Nephron (organoid): ENCODE measurements at regions not wholly inside any gene's neighbourhood (a gene's known extent, or its start where the extent isn't known, plus 50 kb on each side); places are given as distances from the start of the nearest gene placed in this dataset.

Experiments
- H3K27ac Mint-ChIP-seq, 3 experiments: 2 replicates each; pipeline ENCODE4 v1.8.0; 2020; ENCODE audit warnings: mixed read lengths in 3 of 3, mild to moderate bottlenecking in 2 of 3, moderate library complexity in 1 of 3
- H3K27me3 Mint-ChIP-seq: 2 replicates; pipeline ENCODE4 v1.8.0; 2021; ENCODE audit warnings: low read depth, mild to moderate bottlenecking, moderate library complexity, mixed read lengths
- H3K36me3 Mint-ChIP-seq: 2 replicates; pipeline ENCODE4 v1.8.0; 2020; ENCODE audit warnings: low read depth, mixed read lengths
- H3K4me1 Mint-ChIP-seq: 2 replicates; pipeline ENCODE4 v1.8.0; 2020; ENCODE audit warnings: mixed read lengths
- H3K4me3 Mint-ChIP-seq, 3 experiments: 2 replicates each; pipeline ENCODE4 v1.8.0; 2020; ENCODE audit warnings: mild to moderate bottlenecking in 3 of 3, mixed read lengths in 3 of 3, moderate library complexity in 2 of 3
- H3K9me3 Mint-ChIP-seq: 2 replicates; pipeline ENCODE4 v1.8.0; 2020; ENCODE audit warnings: mixed read lengths
- TF ChIP-seq, protein P1 (sequence below), 3 experiments: fragments of 200-600 bp; sonication (generic); IDR thresholded peaks; one replicate each; pipeline ENCODE4 v1.5.0; 2021; ENCODE audit warnings: antibody characterized with exemption in 3 of 3; ENCODE audit not compliant: unreplicated experiment in 3 of 3

DNA sequence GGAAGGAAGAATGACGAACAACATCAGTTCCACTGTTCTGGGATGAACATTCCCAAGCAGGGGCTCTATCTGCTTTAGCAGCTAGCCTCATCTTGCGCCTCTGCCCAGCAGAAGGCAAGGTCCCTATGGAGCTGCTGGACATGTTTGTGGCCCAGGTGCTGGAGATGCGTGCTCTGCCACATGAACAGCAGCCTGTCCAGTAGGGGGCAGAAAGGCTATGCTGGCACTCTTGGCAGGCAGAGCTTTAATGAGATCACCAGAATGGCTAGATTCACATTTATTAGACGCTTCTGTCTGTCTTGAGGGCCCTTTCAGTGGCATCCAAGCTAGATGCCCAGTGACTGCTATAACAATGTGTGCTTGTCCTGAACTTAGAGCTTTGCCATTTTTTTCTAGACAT lies 1826.0 kb downstream of the STIM2 start:
- H3K36me3 Mint-ChIP-seq, result no peaks in the 10 kb centered on the region
- no peak overlapping the region for H3K4me3 Mint-ChIP-seq
- no peaks in the 10 kb centered on the region for H3K4me1 Mint-ChIP-seq
- H3K9me3 Mint-ChIP-seq, result no peaks in the 10 kb centered on the region
- TF ChIP-seq, protein P1, sequence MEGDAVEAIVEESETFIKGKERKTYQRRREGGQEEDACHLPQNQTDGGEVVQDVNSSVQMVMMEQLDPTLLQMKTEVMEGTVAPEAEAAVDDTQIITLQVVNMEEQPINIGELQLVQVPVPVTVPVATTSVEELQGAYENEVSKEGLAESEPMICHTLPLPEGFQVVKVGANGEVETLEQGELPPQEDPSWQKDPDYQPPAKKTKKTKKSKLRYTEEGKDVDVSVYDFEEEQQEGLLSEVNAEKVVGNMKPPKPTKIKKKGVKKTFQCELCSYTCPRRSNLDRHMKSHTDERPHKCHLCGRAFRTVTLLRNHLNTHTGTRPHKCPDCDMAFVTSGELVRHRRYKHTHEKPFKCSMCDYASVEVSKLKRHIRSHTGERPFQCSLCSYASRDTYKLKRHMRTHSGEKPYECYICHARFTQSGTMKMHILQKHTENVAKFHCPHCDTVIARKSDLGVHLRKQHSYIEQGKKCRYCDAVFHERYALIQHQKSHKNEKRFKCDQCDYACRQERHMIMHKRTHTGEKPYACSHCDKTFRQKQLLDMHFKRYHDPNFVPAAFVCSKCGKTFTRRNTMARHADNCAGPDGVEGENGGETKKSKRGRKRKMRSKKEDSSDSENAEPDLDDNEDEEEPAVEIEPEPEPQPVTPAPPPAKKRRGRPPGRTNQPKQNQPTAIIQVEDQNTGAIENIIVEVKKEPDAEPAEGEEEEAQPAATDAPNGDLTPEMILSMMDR (IDR thresholded peaks at IDR 0.05; ENCODE audit: unreplicated experiment in 3 of 3), result peak in 1 of 3 experiments; percentile 42
- H3K27me3 Mint-ChIP-seq, result no peaks in the 10 kb centered on the region
- H3K27ac Mint-ChIP-seq, result no peak overlapping the region

DNA sequence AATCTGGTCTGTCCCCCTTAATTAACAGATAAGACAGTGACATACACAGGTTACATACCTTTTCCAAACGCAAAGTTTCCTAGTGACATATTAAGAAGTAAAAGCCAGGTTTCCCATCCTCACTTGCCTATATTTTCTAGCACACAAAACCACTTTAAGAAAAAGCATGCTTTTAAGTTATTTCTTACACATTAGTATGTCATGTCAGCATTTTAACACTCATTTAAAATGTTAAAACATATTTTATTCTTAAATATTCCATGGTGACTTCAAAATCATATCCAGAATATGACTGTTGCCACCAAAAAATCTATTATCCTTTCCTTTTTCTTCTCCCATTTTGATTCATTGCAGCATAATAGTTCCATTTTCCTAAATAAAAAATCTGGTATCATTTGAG lies 1830.2 kb downstream of the STIM2 start:
- H3K4me1 Mint-ChIP-seq, result no peaks in the 10 kb centered on the region
- TF ChIP-seq, protein P1 (IDR thresholded peaks at IDR 0.05; ENCODE audit: unreplicated experiment in 3 of 3), result no peak
- no peak overlapping the region for H3K4me3 Mint-ChIP-seq

DNA sequence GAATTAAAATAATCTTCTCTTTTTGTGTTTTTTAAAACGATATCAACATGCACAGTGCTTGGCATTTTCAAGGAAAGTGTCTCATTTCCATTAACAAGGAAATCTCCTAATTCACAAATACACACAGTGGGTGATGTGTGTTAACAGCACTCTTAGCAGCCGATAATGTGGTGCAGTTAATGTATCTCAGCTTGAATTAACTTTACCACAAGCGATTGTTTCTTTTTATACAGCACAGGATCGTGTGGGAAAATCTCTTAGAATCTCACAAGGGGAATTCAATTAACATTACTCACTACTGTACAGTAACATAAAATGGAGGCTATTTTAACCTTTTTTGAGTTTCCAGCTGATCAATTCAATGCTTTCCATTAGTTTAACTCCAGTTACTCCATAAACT lies 1841.9 kb downstream of the STIM2 start:
- Mint-ChIP-seq H3K4me1 (no peaks in the 10 kb centered on the region), H3K36me3 (no peaks in the 10 kb centered on the region), H3K27me3 (no peaks in the 10 kb centered on the region), H3K4me3 (no peak overlapping the region), H3K9me3 (peaks cover 8% of the 10 kb centered on the region), H3K27ac (no peak overlapping the region)
- TF ChIP-seq, protein P1 (IDR thresholded peaks at IDR 0.05; ENCODE audit: unreplicated experiment in 3 of 3), result no peak

More for the DNA sequence above, 1830.2 kb downstream of the STIM2 start:
- H3K27me3 Mint-ChIP-seq, result no peaks in the 10 kb centered on the region
- no peaks in the 10 kb centered on the region for H3K9me3 Mint-ChIP-seq
- no peak overlapping the region for H3K27ac Mint-ChIP-seq
- no peaks in the 10 kb centered on the region for H3K36me3 Mint-ChIP-seq

DNA sequence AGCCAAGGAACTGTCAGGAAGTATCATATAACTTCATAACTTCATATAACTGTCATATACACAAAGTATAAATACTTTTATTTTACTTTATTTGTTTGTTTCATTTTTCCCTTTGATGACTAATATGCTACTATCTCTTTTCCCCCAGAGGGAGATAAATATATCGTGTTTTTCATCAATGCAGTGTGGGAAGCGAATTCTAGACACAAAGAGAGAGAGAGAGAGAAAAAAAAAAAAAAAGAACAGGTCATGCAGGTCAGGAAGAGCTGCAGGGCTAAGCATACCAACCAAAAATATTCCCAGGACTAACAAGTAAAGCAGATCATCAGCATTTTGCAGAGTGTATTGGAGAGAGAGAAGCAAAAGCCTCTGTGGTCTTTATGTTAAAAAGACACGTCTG lies 1849.2 kb downstream of the STIM2 start:
- H3K36me3 Mint-ChIP-seq, result no peaks in the 10 kb centered on the region
- TF ChIP-seq, protein P1 (IDR thresholded peaks at IDR 0.05; ENCODE audit: unreplicated experiment in 3 of 3), result no peak
- H3K27me3 Mint-ChIP-seq, result no peaks in the 10 kb centered on the region
- peak overlapping the region in 1 of 3 experiments; percentile 49 for H3K27ac Mint-ChIP-seq
- no peaks in the 10 kb centered on the region for H3K4me1 Mint-ChIP-seq
- peaks cover 3% of the 10 kb centered on the region for H3K9me3 Mint-ChIP-seq
- no peak overlapping the region for H3K4me3 Mint-ChIP-seq

DNA sequence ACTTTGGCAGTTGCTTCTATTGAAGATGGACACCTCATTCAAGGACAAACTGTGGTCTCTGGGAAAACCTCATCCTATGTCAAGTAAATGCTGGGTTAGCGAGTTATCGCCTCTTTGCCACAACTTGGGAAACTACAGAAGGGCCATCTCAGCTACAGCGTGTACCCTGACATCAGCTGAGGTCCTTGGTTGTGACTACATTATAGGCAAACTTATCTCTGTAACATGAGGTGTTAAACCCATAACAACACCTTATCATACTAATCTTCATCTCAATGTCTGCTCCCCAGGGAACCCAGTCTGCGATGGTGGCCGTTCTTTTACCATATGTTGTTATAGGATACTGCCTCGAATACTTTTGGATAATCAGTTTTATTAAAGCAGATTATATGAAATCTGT lies 1862.7 kb downstream of the STIM2 start:
- no peaks in the 10 kb centered on the region for H3K36me3 Mint-ChIP-seq
- TF ChIP-seq, protein P1 (IDR thresholded peaks at IDR 0.05; ENCODE audit: unreplicated experiment in 3 of 3), result no peak
- H3K9me3 Mint-ChIP-seq, result no peaks in the 10 kb centered on the region
- H3K4me1 Mint-ChIP-seq, result no peaks in the 10 kb centered on the region
- no peak overlapping the region for H3K27ac Mint-ChIP-seq
- H3K4me3 Mint-ChIP-seq, result no peak overlapping the region
- H3K27me3 Mint-ChIP-seq, result no peaks in the 10 kb centered on the region

DNA sequence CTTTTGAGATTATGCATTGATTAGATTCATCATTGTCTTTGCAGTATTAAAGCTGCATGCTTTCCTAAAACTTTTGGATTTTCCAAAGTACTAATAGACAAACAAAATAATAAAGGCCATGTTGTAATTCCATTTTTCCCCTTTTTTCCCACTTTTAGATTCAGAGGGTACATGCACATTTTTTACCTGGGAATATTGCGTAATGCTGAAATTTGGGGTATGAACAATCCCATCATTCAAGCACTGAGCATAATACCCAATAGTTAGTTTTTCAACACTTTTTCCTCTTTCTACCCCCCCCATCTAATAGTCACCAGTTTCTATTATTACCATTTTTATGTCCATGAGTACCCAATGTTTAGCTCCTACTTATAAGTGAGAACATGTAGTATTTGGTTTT lies 1863.6 kb downstream of the STIM2 start:
- Mint-ChIP-seq H3K4me3 (no peak overlapping the region), H3K36me3 (no peaks in the 10 kb centered on the region), H3K4me1 (no peaks in the 10 kb centered on the region), H3K27me3 (no peaks in the 10 kb centered on the region), H3K9me3 (no peaks in the 10 kb centered on the region), H3K27ac (no peak overlapping the region)
- TF ChIP-seq, protein P1 (IDR thresholded peaks at IDR 0.05; ENCODE audit: unreplicated experiment in 3 of 3), result no peak
